Coronary artery (tissue), 2 donors: ENCODE measurements at regions not wholly inside any gene's neighbourhood (a gene's known extent, or its start where the extent isn't known, plus 50 kb on each side); places are given as distances from the start of the nearest gene placed in this dataset.

Experiments
- DNase-seq: peaks from one replicate; pipeline ENCODE4 v3.0.0-alpha.2; 2017; ENCODE audit warnings: low spot score
- H3K27ac ChIP-seq, 2 donors: fragments of 200-600 bp; sonication (generic); one replicate each; pipeline ENCODE4 v1.5.1; 2016 to 2019
- H3K4me3 ChIP-seq: fragments of 200-600 bp; sonication (generic); 2 replicates; pipeline ENCODE4 v1.5.1; 2016; ENCODE audit warnings: mild to moderate bottlenecking, moderate library complexity
- CTCF ChIP-seq: fragments of 200-600 bp; sonication (generic); IDR thresholded peaks from one replicate; pipeline ENCODE4 v1.5.1; 2019; ENCODE audit warnings: antibody characterized with exemption

GRCh38 chr3:73299184-73299691 is 237.8 kb downstream of the EBLN2 start:
- Histone ChIP-seq H3K4me3 (no peak overlapping the region), H3K27ac (no peak overlapping the region)
- no peak for TF ChIP-seq CTCF
- no peak for DNase-seq

DNA sequence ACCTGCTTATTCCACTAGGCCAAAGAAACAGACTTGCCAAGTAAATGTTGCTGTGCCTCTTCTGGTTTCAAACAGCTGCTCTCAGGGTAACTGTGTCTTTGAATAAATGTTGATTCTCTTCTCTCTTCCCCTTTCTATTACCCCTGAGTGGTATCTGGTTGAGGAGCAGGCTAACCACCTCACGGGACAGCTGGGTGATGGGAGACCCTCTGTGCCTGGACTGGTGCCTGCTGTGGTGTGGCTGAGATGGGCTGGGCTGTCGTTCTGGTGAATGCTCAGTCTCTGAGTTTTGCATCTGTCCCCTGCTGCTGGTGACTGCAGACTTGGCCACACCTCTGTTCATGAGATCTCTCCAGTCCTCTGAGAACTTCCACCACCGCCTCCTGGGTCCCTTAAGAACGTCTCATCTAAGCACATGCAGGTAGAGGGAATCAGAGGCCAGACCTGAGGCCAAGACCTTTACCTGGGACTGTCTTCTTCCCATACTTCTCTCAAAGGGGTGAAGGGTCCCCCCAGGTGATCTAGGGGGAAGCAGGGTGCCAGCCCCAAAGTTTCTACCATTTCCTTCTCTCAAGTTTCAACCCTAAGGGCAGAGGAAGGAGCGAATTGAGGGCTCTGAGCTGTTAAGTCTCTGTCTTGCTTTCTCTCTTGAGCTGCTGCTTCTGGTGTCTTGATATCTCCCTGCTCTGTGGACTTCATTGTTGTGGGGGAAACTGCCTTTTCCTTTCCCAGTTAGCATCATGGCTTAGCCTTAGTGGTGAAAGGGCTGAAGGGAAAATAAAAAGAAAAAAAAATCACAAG is 252.9 kb downstream of the EBLN2 start:
- no peak for TF ChIP-seq CTCF
- H3K4me3 ChIP-seq, result no peak overlapping the region
- H3K27ac ChIP-seq, result no peak overlapping the region
- no peak for DNase-seq

GRCh38 chr3:73315706-73316105 is 254.2 kb downstream of the EBLN2 start:
- no peak overlapping the region for H3K27ac ChIP-seq
- no peak overlapping the region for H3K4me3 ChIP-seq
- TF ChIP-seq CTCF, result no peak
- DNase-seq, result no peak

DNA sequence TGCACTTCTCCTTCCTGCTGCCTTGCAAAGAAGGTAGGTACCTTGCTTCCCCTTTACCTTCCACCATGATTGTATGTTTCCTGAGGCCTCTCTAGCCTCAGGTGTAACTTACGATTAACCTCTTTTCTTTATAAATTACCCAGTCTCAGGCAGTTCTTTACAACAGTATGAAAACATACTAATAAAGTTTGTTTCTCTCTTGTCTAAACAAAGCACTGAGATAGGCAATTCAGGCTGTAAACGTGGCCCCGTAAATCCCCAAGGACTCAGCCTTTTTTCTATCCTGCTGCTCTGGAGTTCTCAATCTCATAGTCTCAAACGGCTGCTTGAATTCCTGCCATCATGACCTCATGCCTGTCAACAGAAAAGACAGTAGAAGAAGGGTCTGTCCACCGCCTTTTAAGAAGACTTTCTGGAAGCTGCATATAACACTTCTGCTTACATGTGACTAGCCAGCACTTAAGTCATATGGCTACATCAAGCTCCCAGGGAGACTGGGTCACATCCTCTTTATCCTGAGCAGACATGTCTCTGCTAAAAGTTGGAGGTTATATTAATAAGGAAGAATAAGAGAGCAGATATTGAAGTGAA is 257.8 kb downstream of the EBLN2 start:
- Histone ChIP-seq H3K4me3 (no peak overlapping the region), H3K27ac (no peak overlapping the region)
- no peak for DNase-seq
- no peak for TF ChIP-seq CTCF

GRCh38 chr3:73321286-73321999 is 260.0 kb downstream of the EBLN2 start:
- Histone ChIP-seq H3K4me3 (no peak overlapping the region), H3K27ac (no peak overlapping the region)
- DNase-seq, result no peak
- TF ChIP-seq CTCF, result no peak

DNA sequence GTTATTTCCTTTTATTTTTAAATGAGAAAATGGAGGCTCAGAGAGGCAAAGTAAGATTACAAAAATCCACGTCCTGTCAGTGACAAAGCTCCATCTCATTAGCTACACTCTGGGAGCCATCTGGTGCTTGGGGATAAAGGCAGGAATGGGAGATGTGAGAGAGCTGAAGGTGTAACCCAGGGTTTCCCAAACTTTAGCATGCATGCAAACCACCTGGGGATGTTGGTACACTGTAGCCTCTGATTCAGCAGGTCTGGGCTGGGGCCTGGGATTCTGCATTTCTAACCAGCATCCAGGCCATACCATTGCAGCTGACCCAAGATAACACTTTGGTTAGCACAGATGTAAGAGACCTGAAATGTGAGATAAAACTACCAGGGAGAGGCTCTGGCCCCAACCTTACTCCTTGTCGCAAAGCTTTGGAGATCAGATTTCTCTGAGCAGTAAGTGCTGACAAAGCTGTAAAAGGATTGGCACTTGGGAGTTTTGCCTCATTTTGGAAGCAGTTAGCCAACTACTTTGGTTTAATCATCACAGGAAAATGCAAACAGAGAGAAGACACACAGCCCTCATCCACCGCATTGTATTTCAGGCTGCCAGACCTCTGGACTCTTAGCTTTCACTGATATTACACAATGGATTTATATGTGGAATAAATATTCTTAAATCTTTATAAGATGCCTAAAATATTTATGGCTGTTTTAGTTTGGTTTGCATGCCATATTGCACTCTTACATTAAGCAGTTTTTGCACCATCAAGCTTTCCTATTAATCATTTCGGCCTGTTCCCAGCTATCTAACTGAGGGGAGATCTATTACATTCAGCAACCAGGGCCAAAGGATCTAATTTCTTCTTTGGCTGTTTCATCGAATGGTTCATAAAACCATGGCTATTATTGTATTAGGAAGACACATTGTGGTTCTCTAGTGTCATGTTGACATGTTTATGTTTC is 263.0 kb downstream of the EBLN2 start:
- H3K4me3 ChIP-seq, result no peak overlapping the region
- DNase-seq, result no peak
- H3K27ac ChIP-seq, result peak overlapping the region in 1 of 2 donors; percentile 28
- no peak for TF ChIP-seq CTCF
